A549 (cell line): ENCODE measurements at regions not wholly inside any gene's neighbourhood (a gene's known extent, or its start where the extent isn't known, plus 50 kb on each side); places are given as distances from the start of the nearest gene placed in this dataset.

Experiments
- ATAC-seq, 2 experiments: fragments of 200-7000 bp in 1 of 2; fragments of >200 bp in 1 of 2; cut with Nextera tagmentation in 1 of 2; cut with Tn5 transposase in 1 of 2; 3 replicates each; pipeline versions ENCODE4 v1.8.0 to v1.9.1; 2018 to 2020; ENCODE audit warnings: mild to moderate bottlenecking in 1 of 2, moderate library complexity in 1 of 2
- CTCF ChIA-PET: fragments of 300-600 bp; sonication (Branson Sonifier 250); formaldehyde crosslinking; extraction: SDS; loops from one replicate; lab custom pipeline; 2021; ENCODE audit warnings: antibody characterized with exemption, inconsistent platforms; lab: Yijun Ruan, JAX
- POLR2A ChIA-PET: fragments of 350-600 bp; formaldehyde crosslinking; extraction: SDS; loops from one replicate; lab custom pipeline; 2021; ENCODE audit warnings: antibody characterized with exemption, inconsistent platforms; lab: Yijun Ruan, JAX
- DNase-seq, 2 experiments: peaks; one replicate each; pipeline versions ENCODE4 v3.0.0 to v3.0.0-alpha.2; 2011 to 2016; ENCODE audit warnings: low read depth in 1 of 2, low spot score in 1 of 2
- FAIRE-seq: peaks from 2 replicates; lab custom pipeline; 2011; peaks lifted over from hg19 to GRCh38; lab: Jason Lieb, UNC
- H3K27ac ChIP-seq, 2 experiments: fragments of >200 bp; sonication (Bioruptor Twin); formaldehyde crosslinking; 3 replicates each; pipeline ENCODE4 v1.5.1; 2016 to 2017
- H3K4me1 ChIP-seq: fragments of >200 bp; sonication (Bioruptor Twin); formaldehyde crosslinking; 3 replicates; pipeline ENCODE4 v1.6.1; 2016
- H3K4me2 ChIP-seq: fragments of >200 bp; sonication (Bioruptor Twin); formaldehyde crosslinking; 3 replicates; pipeline ENCODE4 v1.6.1; 2016
- H3K4me3 ChIP-seq: fragments of >200 bp; sonication (Bioruptor Twin); formaldehyde crosslinking; 3 replicates; pipeline ENCODE4 v1.5.1; 2016
- H3K9me3 ChIP-seq: fragments of >200 bp; sonication (Bioruptor Twin); formaldehyde crosslinking; 3 replicates; pipeline ENCODE4 v1.6.1; 2016
- CBX2 ChIP-seq: fragments of 200-600 bp; sonication (generic); IDR thresholded peaks from 2 replicates; pipeline ENCODE4 v1.6.1; 2016; ENCODE audit warnings: low read depth, mild to moderate bottlenecking, borderline replicate concordance
- CHD2 ChIP-seq: fragments of 150-350 bp; IDR thresholded peaks from 2 replicates; pipeline ENCODE4 v1.6.1; 2014; ENCODE audit warnings: low read length; ENCODE audit not compliant: partially characterized antibody
- EHF ChIP-seq: fragments of 250-450 bp; sonication (Bioruptor Pico); IDR thresholded peaks from 2 replicates; pipeline ENCODE4 v1.5.0; 2020; ENCODE audit warnings: mild to moderate bottlenecking
- EP300 ChIP-seq, 2 experiments: fragments of >200 bp; sonication (Bioruptor Twin); formaldehyde crosslinking; IDR thresholded peaks; 2 replicates in 1 of 2; 3 replicates in 1 of 2; pipeline ENCODE4 v1.6.1; 2016 to 2017
- ESRRA ChIP-seq: fragments of 150-350 bp; IDR thresholded peaks from 2 replicates; pipeline ENCODE4 v1.6.1; 2014; ENCODE audit warnings: mild to moderate bottlenecking, low read length, borderline replicate concordance
- FOSL2 ChIP-seq, 2 experiments: fragments of 450-650 bp in 1 of 2; fragments of >200 bp in 1 of 2; sonication (Bioruptor Twin) in 1 of 2; formaldehyde crosslinking; IDR thresholded peaks; 2 replicates each; pipeline versions ENCODE4 v1.5.0 to v1.6.1; 2016 to 2020; ENCODE audit warnings: mild to moderate bottlenecking in 1 of 2, moderate library complexity in 1 of 2
- FOXS1 ChIP-seq: fragments of 250-450 bp; sonication (Bioruptor Pico); IDR thresholded peaks from 2 replicates; pipeline ENCODE4 v1.5.0; 2020; ENCODE audit warnings: mild to moderate bottlenecking, moderate library complexity
- HDAC2 ChIP-seq: fragments of 200-600 bp; sonication (generic); IDR thresholded peaks from 2 replicates; pipeline ENCODE4 v1.6.1; 2016
- HOXB13 ChIP-seq: fragments of 250-450 bp; sonication (Bioruptor Pico); IDR thresholded peaks from 2 replicates; pipeline ENCODE4 v1.5.0; 2020; ENCODE audit warnings: low read depth, mild to moderate bottlenecking, moderate library complexity
- KDM1A ChIP-seq: fragments of 200-600 bp; sonication (generic); IDR thresholded peaks from 2 replicates; pipeline ENCODE4 v1.6.1; 2016; ENCODE audit warnings: low read depth, mild to moderate bottlenecking
- MAFK ChIP-seq: fragments of 450-650 bp; IDR thresholded peaks from 2 replicates; pipeline ENCODE4 v1.6.1; 2014; ENCODE audit not compliant: partially characterized antibody
- MAZ ChIP-seq: fragments of 150-350 bp; IDR thresholded peaks from 2 replicates; pipeline ENCODE4 v1.6.1; 2014; ENCODE audit warnings: antibody characterized with exemption, low read depth, low read length, borderline replicate concordance
- MYC ChIP-seq: IDR thresholded peaks from 2 replicates; pipeline ENCODE4 v1.6.1; 2012; ENCODE audit warnings: mild to moderate bottlenecking, inconsistent platforms, low read length, improper control_type of control experiment, borderline replicate concordance
- NPAS2 ChIP-seq: fragments of 250-450 bp; sonication (Bioruptor Pico); IDR thresholded peaks from 2 replicates; pipeline ENCODE4 v1.8.0; 2022; ENCODE audit warnings: mild to moderate bottlenecking, moderate library complexity, borderline replicate concordance
- PHF8 ChIP-seq: fragments of 200-600 bp; sonication (generic); IDR thresholded peaks from 2 replicates; pipeline ENCODE4 v1.6.1; 2016; ENCODE audit warnings: low read depth, mild to moderate bottlenecking, antibody characterized with exemption, moderate library complexity, borderline replicate concordance
- POLR2A ChIP-seq: IDR thresholded peaks from 2 replicates; pipeline ENCODE4 v1.6.1; 2012; ENCODE audit warnings: mild to moderate bottlenecking, low read length
- POLR2AphosphoS2 ChIP-seq: conservative IDR thresholded peaks from 2 replicates; pipeline ENCODE4 v1.6.1; 2012; ENCODE audit warnings: low read length, improper control_type of control experiment, inconsistent platforms
- RARB ChIP-seq: fragments of 250-450 bp; sonication (Bioruptor Pico); IDR thresholded peaks from 2 replicates; pipeline ENCODE4 v1.8.0; 2021; ENCODE audit warnings: mild to moderate bottlenecking, moderate library complexity
- RNF2 ChIP-seq: fragments of 200-600 bp; sonication (generic); IDR thresholded peaks from 2 replicates; pipeline ENCODE4 v1.6.1; 2016; ENCODE audit warnings: low read depth, mild to moderate bottlenecking, antibody characterized with exemption, moderate library complexity, borderline replicate concordance
- SMC3 ChIP-seq: fragments of >200 bp; sonication (Bioruptor Twin); formaldehyde crosslinking; IDR thresholded peaks from 3 replicates; pipeline ENCODE4 v1.6.1; 2018; ENCODE audit warnings: inconsistent platforms
- SREBF2 ChIP-seq: fragments of 450-650 bp; IDR thresholded peaks from 2 replicates; pipeline ENCODE4 v1.6.1; 2014; ENCODE audit warnings: mild to moderate bottlenecking, moderate library complexity
- TFCP2L1 ChIP-seq: fragments of 250-450 bp; sonication (Bioruptor Pico); IDR thresholded peaks from 2 replicates; pipeline ENCODE4 v1.5.0; 2021; ENCODE audit warnings: mild to moderate bottlenecking
- ZC3H11A ChIP-seq: fragments of 450-650 bp; IDR thresholded peaks from 2 replicates; pipeline ENCODE4 v1.6.1; 2014; ENCODE audit warnings: antibody characterized with exemption, mild to moderate bottlenecking
- ZFP36 ChIP-seq: fragments of 450-650 bp; IDR thresholded peaks from 2 replicates; pipeline ENCODE4 v1.6.1; 2014; ENCODE audit warnings: borderline replicate concordance; ENCODE audit not compliant: partially characterized antibody
- ZNF302 ChIP-seq: fragments of 250-450 bp; sonication (Bioruptor Pico); IDR thresholded peaks from 2 replicates; pipeline ENCODE4 v1.9.0; 2021; ENCODE audit warnings: inconsistent platforms, mild to moderate bottlenecking, moderate library complexity
- WGBS: methylation state at CpG from one replicate; pipeline ENCODE4 v1.1.6; 2017; ENCODE audit errors: missing lambda C conversion rate; 5-methylcytosine and 5-hydroxymethylcytosine counted together
- TF ChIP-seq, protein P1 (sequence below): fragments of 250-450 bp; sonication (Bioruptor Pico); IDR thresholded peaks from 2 replicates; pipeline ENCODE4 v1.5.0; 2020; ENCODE audit warnings: low read depth, mild to moderate bottlenecking, moderate library complexity
- TF ChIP-seq, protein P2 (sequence below): fragments of 450-650 bp; IDR thresholded peaks from 2 replicates; pipeline ENCODE4 v1.6.1; 2014; ENCODE audit warnings: antibody characterized with exemption
- TF ChIP-seq, protein P3 (sequence below): IDR thresholded peaks from 2 replicates; pipeline ENCODE4 v1.6.1; 2012; ENCODE audit warnings: low read depth, borderline replicate concordance

DNA sequence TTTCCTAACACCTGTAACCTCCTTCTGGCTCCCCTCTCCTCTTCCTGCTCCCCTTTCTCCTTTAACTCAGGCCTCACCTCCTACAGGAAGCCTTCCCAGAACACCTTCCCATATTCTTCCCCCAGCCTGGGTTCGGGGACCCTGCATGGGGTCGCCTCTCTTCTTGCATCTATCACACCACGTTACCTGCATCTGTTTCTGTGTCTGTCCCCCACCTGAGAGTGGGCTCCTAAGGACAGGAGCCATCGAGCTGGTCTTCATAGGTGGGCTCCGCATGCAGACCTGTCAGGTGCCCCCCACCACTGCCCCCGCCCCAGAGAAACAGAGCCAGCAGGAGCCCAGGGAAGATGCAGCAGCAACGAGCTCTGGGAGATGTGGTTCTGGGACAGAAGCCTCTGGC is 123.2 kb upstream of the GLI2 start:
- DNase-seq (no peak), ATAC-seq (no peak), FAIRE-seq (no peak)
- H3K9me3 ChIP-seq = no peaks in the 10 kb centered on the region
- POLR2A ChIA-PET = no interaction called here
- CTCF ChIA-PET = interaction anchor here (1.3 kb wide), 1 partner anchor 269 kb away, joined by 3 read pairs; no protein-coding TSS in a partner anchor
- no peaks in the 10 kb centered on the region for H3K4me1 ChIP-seq
- no peak overlapping the region for H3K4me2 ChIP-seq
- 39% methylated on average over 7 of the region's 7 CpGs for WGBS
- TF ChIP-seq POLR2A (no peak), POLR2AphosphoS2 (no peak), RNF2 (no peak), ZNF302 (CRISPR knock-in tag) (no peak), ESRRA (no peak), NPAS2 (CRISPR knock-in tag) (no peak), HDAC2 (no peak), EP300 (IDR thresholded peaks at IDR 0.05) (no peak)
- TF ChIP-seq, protein P1, sequence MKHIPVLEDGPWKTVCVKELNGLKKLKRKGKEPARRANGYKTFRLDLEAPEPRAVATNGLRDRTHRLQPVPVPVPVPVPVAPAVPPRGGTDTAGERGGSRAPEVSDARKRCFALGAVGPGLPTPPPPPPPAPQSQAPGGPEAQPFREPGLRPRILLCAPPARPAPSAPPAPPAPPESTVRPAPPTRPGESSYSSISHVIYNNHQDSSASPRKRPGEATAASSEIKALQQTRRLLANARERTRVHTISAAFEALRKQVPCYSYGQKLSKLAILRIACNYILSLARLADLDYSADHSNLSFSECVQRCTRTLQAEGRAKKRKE = no peak
- H3K4me3 ChIP-seq = no peak overlapping the region
- no peak overlapping the region for H3K27ac ChIP-seq

DNA sequence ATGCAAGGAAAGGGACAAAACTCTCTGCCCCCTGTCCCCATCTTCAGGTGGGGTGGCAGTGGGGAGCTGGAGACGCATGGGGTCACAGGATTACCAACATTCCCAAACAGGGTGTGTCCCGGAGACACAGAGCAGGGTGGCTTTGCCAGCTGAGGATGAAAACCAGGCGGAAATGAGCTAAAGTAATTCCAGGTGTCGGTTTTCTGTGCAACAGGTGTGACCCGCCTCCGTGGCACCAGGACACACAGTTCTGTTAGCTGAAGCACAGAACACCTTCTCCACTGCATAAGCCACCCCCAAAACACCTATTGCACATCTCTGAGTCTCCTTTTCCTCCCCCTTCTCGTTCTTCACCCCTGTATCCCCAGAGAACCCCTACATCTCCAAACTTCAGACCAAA is 122.7 kb upstream of the GLI2 start:
- POLR2A ChIA-PET = no interaction called here
- no peak for DNase-seq

DNA sequence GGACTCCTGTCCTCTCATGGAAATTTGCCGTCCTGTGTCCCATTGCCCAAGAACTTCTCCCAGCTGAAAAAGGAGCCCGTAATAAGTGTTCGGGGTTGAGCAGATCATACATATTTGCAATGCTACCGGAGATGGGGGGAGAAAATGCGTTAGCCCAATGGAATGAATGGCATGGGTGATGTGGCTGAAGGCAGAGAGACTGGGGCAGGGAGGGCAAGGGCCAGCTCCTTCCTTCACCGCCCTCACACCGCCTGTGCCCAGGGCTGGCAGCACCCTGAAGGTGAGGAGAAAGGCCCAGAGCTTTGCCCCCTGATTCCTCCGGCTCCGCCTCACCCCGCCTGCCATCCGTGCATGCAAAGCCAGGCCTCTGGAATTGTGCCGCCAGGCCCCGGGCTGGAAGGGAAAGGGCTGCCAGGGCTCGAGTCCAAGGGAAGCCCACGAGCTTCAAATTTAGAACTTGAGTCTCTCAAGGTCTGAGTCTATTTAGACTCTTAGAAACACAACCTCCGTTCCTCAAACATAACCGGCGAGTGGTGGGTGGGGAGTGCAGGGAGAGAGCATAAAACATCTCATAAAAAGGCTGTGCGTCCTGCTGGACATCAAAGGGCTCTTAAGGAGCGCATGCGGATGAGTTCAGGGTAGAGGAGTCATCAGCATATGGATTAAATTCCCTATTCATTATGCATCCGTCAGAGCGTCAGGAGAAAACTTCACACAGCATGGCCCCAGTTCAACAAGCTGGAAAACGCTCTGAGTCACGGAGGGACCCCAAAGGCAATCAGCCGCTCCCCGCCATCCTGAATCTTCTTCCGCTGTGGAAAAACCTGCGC is 121.7 kb upstream of the GLI2 start:
- ChIA-PET CTCF (interaction anchor here (1.4 kb wide), 1 partner anchor 61 kb away, joined by 3 read pairs; no protein-coding TSS in a partner anchor), POLR2A (no interaction called here)
- H3K4me3 ChIP-seq = no peak overlapping the region
- DNase-seq = no peak
- FAIRE-seq = no peak
- ATAC-seq = peak in 1 of 2 experiments; percentile 36; a peak in 3 of 6 replicates
- H3K27ac ChIP-seq = no peak overlapping the region
- H3K4me2 ChIP-seq = no peak overlapping the region
- TF ChIP-seq MAZ (no peak), CBX2 (no peak)
- 72% methylated on average over 29 of the region's 29 CpGs for WGBS
- no peaks in the 10 kb centered on the region for H3K9me3 ChIP-seq
- H3K4me1 ChIP-seq = no peaks in the 10 kb centered on the region

More for the DNA sequence above, 122.7 kb upstream of the GLI2 start:
- TF ChIP-seq ESRRA (no peak), CBX2 (no peak), POLR2A (no peak), TFCP2L1 (CRISPR knock-in tag) (no peak), EHF (CRISPR knock-in tag) (no peak), NPAS2 (CRISPR knock-in tag) (no peak), FOXS1 (no peak)
- TF ChIP-seq, protein P2, sequence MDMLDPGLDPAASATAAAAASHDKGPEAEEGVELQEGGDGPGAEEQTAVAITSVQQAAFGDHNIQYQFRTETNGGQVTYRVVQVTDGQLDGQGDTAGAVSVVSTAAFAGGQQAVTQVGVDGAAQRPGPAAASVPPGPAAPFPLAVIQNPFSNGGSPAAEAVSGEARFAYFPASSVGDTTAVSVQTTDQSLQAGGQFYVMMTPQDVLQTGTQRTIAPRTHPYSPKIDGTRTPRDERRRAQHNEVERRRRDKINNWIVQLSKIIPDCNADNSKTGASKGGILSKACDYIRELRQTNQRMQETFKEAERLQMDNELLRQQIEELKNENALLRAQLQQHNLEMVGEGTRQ = no peak
- TF ChIP-seq, all 56 proteins: peak for 0
- H3K4me1 ChIP-seq = no peaks in the 10 kb centered on the region
- ATAC-seq = no peak
- CTCF ChIA-PET = interaction anchor here (1.3 kb wide), 1 partner anchor 270 kb away, joined by 3 read pairs; no protein-coding TSS in a partner anchor
- no peak overlapping the region for H3K4me2 ChIP-seq
- H3K9me3 ChIP-seq = no peaks in the 10 kb centered on the region
- no peak overlapping the region for H3K4me3 ChIP-seq
- 34% methylated on average over 7 of the region's 7 CpGs for WGBS
- H3K27ac ChIP-seq = no peak overlapping the region
- no peak for FAIRE-seq

DNA sequence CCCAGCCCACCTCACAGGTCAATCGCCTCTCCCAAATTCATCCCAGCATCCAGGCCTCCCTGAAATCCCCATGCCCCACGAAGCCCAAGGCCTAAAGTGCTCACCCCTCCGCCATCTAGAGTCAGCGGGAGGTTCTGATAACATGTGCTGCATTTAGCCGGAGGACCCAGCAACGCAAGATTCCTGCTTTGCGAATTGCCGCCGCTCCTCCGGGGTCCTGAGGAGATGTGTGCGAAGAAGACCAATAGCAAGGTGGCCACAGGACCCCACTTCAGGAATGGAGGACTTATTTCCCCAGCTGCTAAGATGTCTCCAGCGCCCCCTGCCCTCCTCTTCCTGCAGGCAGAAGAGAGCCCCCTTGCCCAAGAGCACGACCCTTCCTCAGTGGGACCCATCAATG is 120.8 kb upstream of the GLI2 start:
- H3K27ac ChIP-seq = no peak overlapping the region
- H3K4me1 ChIP-seq = peaks cover 5% of the 10 kb centered on the region; the same call in 1 of the 3 replicates
- POLR2A ChIA-PET = no interaction called here
- no peak for DNase-seq
- ATAC-seq = no peak
- CTCF ChIA-PET = interaction anchor here (1.4 kb wide), 1 partner anchor 61 kb away, joined by 3 read pairs; no protein-coding TSS in a partner anchor
- whole genome bisulfite sequencing = 77% methylated on average over 13 of the region's 13 CpGs
- FAIRE-seq = no peak
- no peak overlapping the region for H3K4me2 ChIP-seq
- no peak overlapping the region for H3K4me3 ChIP-seq
- no peaks in the 10 kb centered on the region for H3K9me3 ChIP-seq
- TF ChIP-seq FOSL2 (IDR thresholded peaks at IDR 0.05) = no peak
- TF ChIP-seq FOSL2 (CRISPR knock-in tag; IDR thresholded peaks at IDR 0.05) = no peak
- TF ChIP-seq ZC3H11A = no peak
- no peak for TF ChIP-seq EP300 (IDR thresholded peaks at IDR 0.05)
- no peak for TF ChIP-seq PHF8
- no peak for TF ChIP-seq SREBF2
- TF ChIP-seq ZNF302 (CRISPR knock-in tag) = no peak
- TF ChIP-seq SMC3 = no peak
- no peak for TF ChIP-seq RARB (CRISPR knock-in tag)
- TF ChIP-seq KDM1A = no peak
- no peak for TF ChIP-seq MYC
- TF ChIP-seq, protein P3, sequence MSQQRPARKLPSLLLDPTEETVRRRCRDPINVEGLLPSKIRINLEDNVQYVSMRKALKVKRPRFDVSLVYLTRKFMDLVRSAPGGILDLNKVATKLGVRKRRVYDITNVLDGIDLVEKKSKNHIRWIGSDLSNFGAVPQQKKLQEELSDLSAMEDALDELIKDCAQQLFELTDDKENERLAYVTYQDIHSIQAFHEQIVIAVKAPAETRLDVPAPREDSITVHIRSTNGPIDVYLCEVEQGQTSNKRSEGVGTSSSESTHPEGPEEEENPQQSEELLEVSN = no peak
- no peak for TF ChIP-seq ZFP36
- no peak for TF ChIP-seq MAZ
- no peak for TF ChIP-seq MAFK
- TF ChIP-seq HOXB13 (CRISPR knock-in tag) = no peak
- TF ChIP-seq, protein P2 = no peak
- TF ChIP-seq CHD2 = no peak
